ENCODE measurements at regions not wholly inside any gene's neighbourhood (a gene's known extent, or its start where the extent isn't known, plus 50 kb on each side); places are given as distances from the start of the nearest gene placed in this dataset.

DNA sequence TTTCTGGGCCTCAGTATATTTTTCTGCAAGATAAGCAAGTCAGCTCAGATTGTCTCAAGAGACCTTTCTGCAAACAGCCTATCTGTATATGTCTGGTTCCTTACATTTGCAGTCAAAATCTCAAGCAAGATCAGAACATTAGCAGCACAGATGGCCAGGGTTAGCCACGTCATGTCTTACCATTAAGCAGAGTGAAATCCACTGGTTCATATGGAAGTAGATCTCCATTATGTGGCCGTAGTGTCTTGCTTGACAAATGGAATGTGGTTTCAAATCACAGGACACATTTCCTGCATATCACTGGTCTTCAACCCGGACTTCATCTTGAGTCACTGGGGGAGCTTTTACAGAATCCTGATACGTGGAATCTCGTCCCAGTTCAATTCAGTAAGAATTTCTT is 500.2 kb downstream of the FBXO15 start:
- TF ChIP-seq, protein P1, sequence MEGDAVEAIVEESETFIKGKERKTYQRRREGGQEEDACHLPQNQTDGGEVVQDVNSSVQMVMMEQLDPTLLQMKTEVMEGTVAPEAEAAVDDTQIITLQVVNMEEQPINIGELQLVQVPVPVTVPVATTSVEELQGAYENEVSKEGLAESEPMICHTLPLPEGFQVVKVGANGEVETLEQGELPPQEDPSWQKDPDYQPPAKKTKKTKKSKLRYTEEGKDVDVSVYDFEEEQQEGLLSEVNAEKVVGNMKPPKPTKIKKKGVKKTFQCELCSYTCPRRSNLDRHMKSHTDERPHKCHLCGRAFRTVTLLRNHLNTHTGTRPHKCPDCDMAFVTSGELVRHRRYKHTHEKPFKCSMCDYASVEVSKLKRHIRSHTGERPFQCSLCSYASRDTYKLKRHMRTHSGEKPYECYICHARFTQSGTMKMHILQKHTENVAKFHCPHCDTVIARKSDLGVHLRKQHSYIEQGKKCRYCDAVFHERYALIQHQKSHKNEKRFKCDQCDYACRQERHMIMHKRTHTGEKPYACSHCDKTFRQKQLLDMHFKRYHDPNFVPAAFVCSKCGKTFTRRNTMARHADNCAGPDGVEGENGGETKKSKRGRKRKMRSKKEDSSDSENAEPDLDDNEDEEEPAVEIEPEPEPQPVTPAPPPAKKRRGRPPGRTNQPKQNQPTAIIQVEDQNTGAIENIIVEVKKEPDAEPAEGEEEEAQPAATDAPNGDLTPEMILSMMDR (IDR thresholded peaks at IDR 0.05), result no peak
- TF ChIP-seq POLR2AphosphoS5 (IDR thresholded peaks at IDR 0.05) (no peak), POLR2A (IDR thresholded peaks at IDR 0.05) (no peak)

All from transverse colon (tissue), 4 donors.